Fibroblast of upper back skin (primary cell): ENCODE measurements at regions not wholly inside any gene's neighbourhood (a gene's known extent, or its start where the extent isn't known, plus 50 kb on each side); places are given as distances from the start of the nearest gene placed in this dataset.

Experiments
- DNase-seq: peaks from one replicate; pipeline ENCODE4 v3.0.0-alpha.2; 2013

GRCh38 chr18:78643981-78644380, 335.6 kb upstream of the SALL3 start:
- no peak for DNase-seq

GRCh38 chr18:78645216-78645615, 334.4 kb upstream of the SALL3 start:
- DNase-seq, result no peak

GRCh38 chr18:78647018-78647417, 332.6 kb upstream of the SALL3 start:
- no peak for DNase-seq

- DNase-seq, result no peak
These were observed 330.2 kb upstream of the SALL3 start for GRCh38 chr18:78649421-78649820.

- no peak for DNase-seq
These were observed 328.7 kb upstream of the SALL3 start for GRCh38 chr18:78650926-78651325.

- no peak for DNase-seq
These were observed 327.5 kb upstream of the SALL3 start for GRCh38 chr18:78652001-78652545.

- DNase-seq, result no peak
These were observed 323.7 kb upstream of the SALL3 start for GRCh38 chr18:78655921-78656320.

GRCh38 chr18:78656346-78656925, 323.2 kb upstream of the SALL3 start:
- no peak for DNase-seq

- DNase-seq, result no peak
These were observed 321.1 kb upstream of the SALL3 start for GRCh38 chr18:78658531-78658930.

- DNase-seq, result no peak
These were observed 320.6 kb upstream of the SALL3 start for GRCh38 chr18:78659057-78659456.

GRCh38 chr18:78659748-78660147, 319.9 kb upstream of the SALL3 start:
- DNase-seq, result no peak

- DNase-seq, result no peak
These were observed 319.3 kb upstream of the SALL3 start for GRCh38 chr18:78660311-78660710.

- DNase-seq, result no peak
These were observed 318.3 kb upstream of the SALL3 start for GRCh38 chr18:78661316-78661715.

- no peak for DNase-seq
These were observed 316.7 kb upstream of the SALL3 start for GRCh38 chr18:78662879-78663278.

GRCh38 chr18:78664048-78664447, 315.6 kb upstream of the SALL3 start:
- DNase-seq, result no peak

GRCh38 chr18:78664848-78665247, 314.8 kb upstream of the SALL3 start:
- DNase-seq, result no peak

- DNase-seq, result no peak
These were observed 314.0 kb upstream of the SALL3 start for GRCh38 chr18:78665644-78666043.

- DNase-seq, result no peak
These were observed 312.8 kb upstream of the SALL3 start for GRCh38 chr18:78666666-78667335.

- no peak for DNase-seq
These were observed 308.7 kb upstream of the SALL3 start for GRCh38 chr18:78670778-78671391.

- no peak for DNase-seq
These were observed 308.1 kb upstream of the SALL3 start for GRCh38 chr18:78671551-78671950.

GRCh38 chr18:78672862-78673446, 306.7 kb upstream of the SALL3 start:
- DNase-seq, result no peak

- no peak for DNase-seq
These were observed 305.9 kb upstream of the SALL3 start for GRCh38 chr18:78673516-78674321.

GRCh38 chr18:78675231-78675630, 304.4 kb upstream of the SALL3 start:
- no peak for DNase-seq
